ENCODE measurements at regions not wholly inside any gene's neighbourhood (a gene's known extent, or its start where the extent isn't known, plus 50 kb on each side); places are given as distances from the start of the nearest gene placed in this dataset.

DNA sequence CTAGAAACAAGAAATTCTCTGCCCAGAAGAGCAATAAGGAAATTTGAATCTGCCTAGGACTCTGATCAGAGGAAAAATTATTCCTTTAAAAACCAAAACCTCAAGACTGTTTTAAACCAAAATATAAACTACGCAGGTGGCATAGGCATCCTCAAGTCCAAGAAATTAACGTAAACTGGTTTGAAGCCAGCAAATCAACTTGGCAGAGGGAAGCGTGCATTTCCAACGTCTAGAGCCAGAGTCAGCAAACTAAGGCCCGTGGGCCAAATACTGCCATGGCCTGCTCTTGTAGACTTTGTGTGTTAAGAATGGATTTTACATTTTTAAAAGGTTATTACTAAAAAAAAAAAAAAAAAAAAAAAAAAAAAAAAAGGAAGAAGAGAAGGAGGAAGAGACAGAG, 67.8 kb upstream of the VTCN1 start (continued):
- TF ChIP-seq, protein P1, sequence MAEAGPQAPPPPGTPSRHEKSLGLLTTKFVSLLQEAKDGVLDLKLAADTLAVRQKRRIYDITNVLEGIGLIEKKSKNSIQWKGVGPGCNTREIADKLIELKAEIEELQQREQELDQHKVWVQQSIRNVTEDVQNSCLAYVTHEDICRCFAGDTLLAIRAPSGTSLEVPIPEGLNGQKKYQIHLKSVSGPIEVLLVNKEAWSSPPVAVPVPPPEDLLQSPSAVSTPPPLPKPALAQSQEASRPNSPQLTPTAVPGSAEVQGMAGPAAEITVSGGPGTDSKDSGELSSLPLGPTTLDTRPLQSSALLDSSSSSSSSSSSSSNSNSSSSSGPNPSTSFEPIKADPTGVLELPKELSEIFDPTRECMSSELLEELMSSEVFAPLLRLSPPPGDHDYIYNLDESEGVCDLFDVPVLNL (CRISPR knock-in tag; IDR thresholded peaks at IDR 0.05; ENCODE audit: borderline replicate concordance, low read depth): no peak
- TF ChIP-seq, protein P2, sequence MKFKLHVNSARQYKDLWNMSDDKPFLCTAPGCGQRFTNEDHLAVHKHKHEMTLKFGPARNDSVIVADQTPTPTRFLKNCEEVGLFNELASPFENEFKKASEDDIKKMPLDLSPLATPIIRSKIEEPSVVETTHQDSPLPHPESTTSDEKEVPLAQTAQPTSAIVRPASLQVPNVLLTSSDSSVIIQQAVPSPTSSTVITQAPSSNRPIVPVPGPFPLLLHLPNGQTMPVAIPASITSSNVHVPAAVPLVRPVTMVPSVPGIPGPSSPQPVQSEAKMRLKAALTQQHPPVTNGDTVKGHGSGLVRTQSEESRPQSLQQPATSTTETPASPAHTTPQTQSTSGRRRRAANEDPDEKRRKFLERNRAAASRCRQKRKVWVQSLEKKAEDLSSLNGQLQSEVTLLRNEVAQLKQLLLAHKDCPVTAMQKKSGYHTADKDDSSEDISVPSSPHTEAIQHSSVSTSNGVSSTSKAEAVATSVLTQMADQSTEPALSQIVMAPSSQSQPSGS (CRISPR knock-in tag; IDR thresholded peaks at IDR 0.05; ENCODE audit: borderline replicate concordance, low read depth): no peak
- TF ChIP-seq, protein P3, sequence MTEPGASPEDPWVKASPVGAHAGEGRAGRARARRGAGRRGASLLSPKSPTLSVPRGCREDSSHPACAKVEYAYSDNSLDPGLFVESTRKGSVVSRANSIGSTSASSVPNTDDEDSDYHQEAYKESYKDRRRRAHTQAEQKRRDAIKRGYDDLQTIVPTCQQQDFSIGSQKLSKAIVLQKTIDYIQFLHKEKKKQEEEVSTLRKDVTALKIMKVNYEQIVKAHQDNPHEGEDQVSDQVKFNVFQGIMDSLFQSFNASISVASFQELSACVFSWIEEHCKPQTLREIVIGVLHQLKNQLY (CRISPR knock-in tag; IDR thresholded peaks at IDR 0.05): no peak
- TF ChIP-seq, protein P4, sequence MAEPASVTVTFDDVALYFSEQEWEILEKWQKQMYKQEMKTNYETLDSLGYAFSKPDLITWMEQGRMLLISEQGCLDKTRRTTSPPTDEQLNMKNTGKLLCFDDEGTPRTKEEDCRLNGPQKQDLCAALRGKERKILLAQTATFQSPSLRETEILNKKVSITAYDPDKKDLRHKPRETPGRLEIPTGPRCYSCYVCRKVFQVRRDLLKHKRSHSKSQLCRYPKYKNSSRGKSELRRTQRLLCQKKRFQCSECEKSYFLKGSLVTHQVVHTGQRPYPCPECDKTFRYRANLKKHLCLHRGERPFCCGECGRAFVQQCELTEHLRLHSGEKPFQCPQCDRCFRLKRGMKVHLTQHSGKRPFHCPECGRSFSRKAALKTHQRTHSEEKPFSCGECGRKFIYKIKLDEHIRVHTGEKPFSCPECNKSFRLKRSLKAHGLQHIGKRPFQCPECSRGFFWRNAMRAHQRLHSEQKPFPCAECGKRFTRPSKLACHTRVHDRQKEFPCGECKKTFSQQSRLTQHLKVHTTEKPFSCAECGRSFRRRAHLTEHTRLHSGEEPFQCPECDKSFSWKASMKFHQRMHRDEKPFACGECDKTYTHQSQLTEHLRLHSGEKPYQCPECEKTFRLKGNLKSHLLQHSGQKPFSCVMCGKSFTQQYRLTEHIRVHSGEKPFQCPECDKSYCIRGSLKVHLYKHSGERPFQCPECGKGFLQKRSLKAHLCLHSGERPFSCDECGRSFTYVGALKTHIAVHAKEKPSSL (CRISPR knock-in tag; conservative IDR thresholded peaks at IDR 0.05): no peak
- TF ChIP-seq, protein P5, sequence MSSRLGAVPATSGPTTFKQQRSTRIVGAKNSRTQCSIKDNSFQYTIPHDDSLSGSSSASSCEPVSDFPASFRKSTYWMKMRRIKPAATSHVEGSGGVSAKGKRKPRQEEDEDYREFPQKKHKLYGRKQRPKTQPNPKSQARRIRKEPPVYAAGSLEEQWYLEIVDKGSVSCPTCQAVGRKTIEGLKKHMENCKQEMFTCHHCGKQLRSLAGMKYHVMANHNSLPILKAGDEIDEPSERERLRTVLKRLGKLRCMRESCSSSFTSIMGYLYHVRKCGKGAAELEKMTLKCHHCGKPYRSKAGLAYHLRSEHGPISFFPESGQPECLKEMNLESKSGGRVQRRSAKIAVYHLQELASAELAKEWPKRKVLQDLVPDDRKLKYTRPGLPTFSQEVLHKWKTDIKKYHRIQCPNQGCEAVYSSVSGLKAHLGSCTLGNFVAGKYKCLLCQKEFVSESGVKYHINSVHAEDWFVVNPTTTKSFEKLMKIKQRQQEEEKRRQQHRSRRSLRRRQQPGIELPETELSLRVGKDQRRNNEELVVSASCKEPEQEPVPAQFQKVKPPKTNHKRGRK (CRISPR knock-in tag; IDR thresholded peaks at IDR 0.05; ENCODE audit: borderline replicate concordance): no peak
- TF ChIP-seq GABPB1 (CRISPR knock-in tag; IDR thresholded peaks at IDR 0.05) (no peak), ZNF317 (CRISPR knock-in tag; IDR thresholded peaks at IDR 0.05; ENCODE audit: borderline replicate concordance, low read depth) (no peak), OVOL2 (CRISPR knock-in tag; IDR thresholded peaks at IDR 0.05; ENCODE audit: borderline replicate concordance) (no peak), CBFB (CRISPR knock-in tag; IDR thresholded peaks at IDR 0.05; ENCODE audit: low read depth) (no peak)

DNA sequence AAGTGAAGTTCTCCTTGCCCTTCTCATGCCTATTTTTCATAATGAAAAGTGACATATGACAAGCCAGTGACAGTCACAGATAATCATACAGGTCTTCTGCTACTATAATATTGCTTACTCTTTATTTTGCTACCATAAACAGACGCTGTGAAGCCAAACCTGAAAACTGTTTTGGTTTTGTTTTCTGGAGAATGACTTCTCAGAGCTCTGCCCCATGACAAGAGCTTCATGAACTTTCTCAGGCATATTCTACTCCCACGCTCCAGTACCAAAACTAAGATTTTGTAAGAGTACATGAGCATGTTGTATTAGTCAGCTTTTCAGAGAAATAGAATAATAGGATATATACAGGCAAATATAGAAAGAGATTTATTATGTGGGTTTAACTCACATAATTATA, 64.3 kb upstream of the VTCN1 start:
- Mint-ChIP-seq H3K9me3 (peaks cover 20% of the 10 kb centered on the region), H3K36me3 (peaks cover 18% of the 10 kb centered on the region), H3K27ac (no peak overlapping the region), H3K4me3 (no peak overlapping the region), H3K27me3 (ENCODE audit: low read depth) (no peaks in the 10 kb centered on the region), H3K4me1 (peaks cover 26% of the 10 kb centered on the region)
- POLR2A ChIA-PET: no interaction called here
- DNase-seq (ENCODE audit: low spot score) (no peak), ATAC-seq (no peak)
- CTCF ChIA-PET: interaction anchor here (1.3 to 1.4 kb wide), 2 partner anchors 10 to 147 kb away, joined by 3 read pairs; no protein-coding TSS in a partner anchor
- TF ChIP-seq JUN (CRISPR knock-in tag; IDR thresholded peaks at IDR 0.05) (no peak), TEAD1 (CRISPR knock-in tag; IDR thresholded peaks at IDR 0.05) (no peak), ELF4 (CRISPR knock-in tag; IDR thresholded peaks at IDR 0.05; ENCODE audit: low read depth) (no peak), ATF1 (CRISPR knock-in tag; IDR thresholded peaks at IDR 0.05) (no peak), SP1 (CRISPR knock-in tag; conservative IDR thresholded peaks at IDR 0.05) (no peak), TCF7 (CRISPR knock-in tag; IDR thresholded peaks at IDR 0.05; ENCODE audit: low read depth) (no peak)
- TF ChIP-seq, protein P6, sequence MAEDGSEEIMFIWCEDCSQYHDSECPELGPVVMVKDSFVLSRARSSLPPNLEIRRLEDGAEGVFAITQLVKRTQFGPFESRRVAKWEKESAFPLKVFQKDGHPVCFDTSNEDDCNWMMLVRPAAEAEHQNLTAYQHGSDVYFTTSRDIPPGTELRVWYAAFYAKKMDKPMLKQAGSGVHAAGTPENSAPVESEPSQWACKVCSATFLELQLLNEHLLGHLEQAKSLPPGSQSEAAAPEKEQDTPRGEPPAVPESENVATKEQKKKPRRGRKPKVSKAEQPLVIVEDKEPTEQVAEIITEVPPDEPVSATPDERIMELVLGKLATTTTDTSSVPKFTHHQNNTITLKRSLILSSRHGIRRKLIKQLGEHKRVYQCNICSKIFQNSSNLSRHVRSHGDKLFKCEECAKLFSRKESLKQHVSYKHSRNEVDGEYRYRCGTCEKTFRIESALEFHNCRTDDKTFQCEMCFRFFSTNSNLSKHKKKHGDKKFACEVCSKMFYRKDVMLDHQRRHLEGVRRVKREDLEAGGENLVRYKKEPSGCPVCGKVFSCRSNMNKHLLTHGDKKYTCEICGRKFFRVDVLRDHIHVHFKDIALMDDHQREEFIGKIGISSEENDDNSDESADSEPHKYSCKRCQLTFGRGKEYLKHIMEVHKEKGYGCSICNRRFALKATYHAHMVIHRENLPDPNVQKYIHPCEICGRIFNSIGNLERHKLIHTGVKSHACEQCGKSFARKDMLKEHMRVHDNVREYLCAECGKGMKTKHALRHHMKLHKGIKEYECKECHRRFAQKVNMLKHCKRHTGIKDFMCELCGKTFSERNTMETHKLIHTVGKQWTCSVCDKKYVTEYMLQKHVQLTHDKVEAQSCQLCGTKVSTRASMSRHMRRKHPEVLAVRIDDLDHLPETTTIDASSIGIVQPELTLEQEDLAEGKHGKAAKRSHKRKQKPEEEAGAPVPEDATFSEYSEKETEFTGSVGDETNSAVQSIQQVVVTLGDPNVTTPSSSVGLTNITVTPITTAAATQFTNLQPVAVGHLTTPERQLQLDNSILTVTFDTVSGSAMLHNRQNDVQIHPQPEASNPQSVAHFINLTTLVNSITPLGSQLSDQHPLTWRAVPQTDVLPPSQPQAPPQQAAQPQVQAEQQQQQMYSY (CRISPR knock-in tag; IDR thresholded peaks at IDR 0.05): no peak
- TF ChIP-seq, protein P7, sequence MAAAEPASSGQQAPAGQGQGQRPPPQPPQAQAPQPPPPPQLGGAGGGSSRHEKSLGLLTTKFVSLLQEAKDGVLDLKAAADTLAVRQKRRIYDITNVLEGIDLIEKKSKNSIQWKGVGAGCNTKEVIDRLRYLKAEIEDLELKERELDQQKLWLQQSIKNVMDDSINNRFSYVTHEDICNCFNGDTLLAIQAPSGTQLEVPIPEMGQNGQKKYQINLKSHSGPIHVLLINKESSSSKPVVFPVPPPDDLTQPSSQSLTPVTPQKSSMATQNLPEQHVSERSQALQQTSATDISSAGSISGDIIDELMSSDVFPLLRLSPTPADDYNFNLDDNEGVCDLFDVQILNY (CRISPR knock-in tag; IDR thresholded peaks at IDR 0.05): no peak
- TF ChIP-seq, protein P8, sequence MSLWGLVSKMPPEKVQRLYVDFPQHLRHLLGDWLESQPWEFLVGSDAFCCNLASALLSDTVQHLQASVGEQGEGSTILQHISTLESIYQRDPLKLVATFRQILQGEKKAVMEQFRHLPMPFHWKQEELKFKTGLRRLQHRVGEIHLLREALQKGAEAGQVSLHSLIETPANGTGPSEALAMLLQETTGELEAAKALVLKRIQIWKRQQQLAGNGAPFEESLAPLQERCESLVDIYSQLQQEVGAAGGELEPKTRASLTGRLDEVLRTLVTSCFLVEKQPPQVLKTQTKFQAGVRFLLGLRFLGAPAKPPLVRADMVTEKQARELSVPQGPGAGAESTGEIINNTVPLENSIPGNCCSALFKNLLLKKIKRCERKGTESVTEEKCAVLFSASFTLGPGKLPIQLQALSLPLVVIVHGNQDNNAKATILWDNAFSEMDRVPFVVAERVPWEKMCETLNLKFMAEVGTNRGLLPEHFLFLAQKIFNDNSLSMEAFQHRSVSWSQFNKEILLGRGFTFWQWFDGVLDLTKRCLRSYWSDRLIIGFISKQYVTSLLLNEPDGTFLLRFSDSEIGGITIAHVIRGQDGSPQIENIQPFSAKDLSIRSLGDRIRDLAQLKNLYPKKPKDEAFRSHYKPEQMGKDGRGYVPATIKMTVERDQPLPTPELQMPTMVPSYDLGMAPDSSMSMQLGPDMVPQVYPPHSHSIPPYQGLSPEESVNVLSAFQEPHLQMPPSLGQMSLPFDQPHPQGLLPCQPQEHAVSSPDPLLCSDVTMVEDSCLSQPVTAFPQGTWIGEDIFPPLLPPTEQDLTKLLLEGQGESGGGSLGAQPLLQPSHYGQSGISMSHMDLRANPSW (CRISPR knock-in tag; conservative IDR thresholded peaks at IDR 0.05; ENCODE audit: low read depth): no peak
- TF ChIP-seq, protein P9, sequence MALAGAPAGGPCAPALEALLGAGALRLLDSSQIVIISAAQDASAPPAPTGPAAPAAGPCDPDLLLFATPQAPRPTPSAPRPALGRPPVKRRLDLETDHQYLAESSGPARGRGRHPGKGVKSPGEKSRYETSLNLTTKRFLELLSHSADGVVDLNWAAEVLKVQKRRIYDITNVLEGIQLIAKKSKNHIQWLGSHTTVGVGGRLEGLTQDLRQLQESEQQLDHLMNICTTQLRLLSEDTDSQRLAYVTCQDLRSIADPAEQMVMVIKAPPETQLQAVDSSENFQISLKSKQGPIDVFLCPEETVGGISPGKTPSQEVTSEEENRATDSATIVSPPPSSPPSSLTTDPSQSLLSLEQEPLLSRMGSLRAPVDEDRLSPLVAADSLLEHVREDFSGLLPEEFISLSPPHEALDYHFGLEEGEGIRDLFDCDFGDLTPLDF (CRISPR knock-in tag; IDR thresholded peaks at IDR 0.05): no peak

Data from WTC11 (cell line).